Erythroblast (primary cell): ENCODE measurements at regions not wholly inside any gene's neighbourhood (a gene's known extent, or its start where the extent isn't known, plus 50 kb on each side); places are given as distances from the start of the nearest gene placed in this dataset.

Experiments used
- GATA1 ChIP-seq: IDR thresholded peaks from 2 replicates; pipeline ENCODE4 v1.6.1; 2011; ENCODE audit warnings: low read depth, mild to moderate bottlenecking, control low read depth, low read length, moderate library complexity
- POLR2A ChIP-seq: IDR thresholded peaks from 2 replicates; pipeline ENCODE4 v1.6.1; 2011; ENCODE audit warnings: mild to moderate bottlenecking, low read length

DNA sequence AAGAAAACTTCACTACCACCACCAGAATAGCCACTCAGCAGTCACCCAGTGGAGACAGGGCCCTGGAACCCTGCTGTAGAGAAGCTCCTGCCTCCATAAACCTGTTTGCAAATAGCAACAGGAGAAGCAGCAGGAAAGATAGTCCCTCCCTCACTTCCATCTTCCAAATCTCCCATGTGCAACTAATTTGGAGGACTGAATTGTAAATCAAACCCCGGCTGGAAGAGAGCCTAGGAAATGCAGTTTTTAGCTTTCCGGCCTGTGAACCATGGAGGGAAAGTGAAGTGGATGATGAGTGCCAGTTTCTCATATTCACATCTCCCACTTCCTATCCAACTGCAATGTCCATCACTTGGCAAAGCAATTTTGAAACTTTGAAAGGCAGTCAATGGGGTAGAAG is 167.2 kb upstream of the FRMD6 start:
- TF ChIP-seq POLR2A: no peak
- no peak for TF ChIP-seq GATA1
